HG03432 (cell line): ENCODE measurements at regions not wholly inside any gene's neighbourhood (a gene's known extent, or its start where the extent isn't known, plus 50 kb on each side); places are given as distances from the start of the nearest gene placed in this dataset.
A peak's percentile ranks its signal among the peaks of the same experiment; 100 is the strongest.

Experiments used
- ATAC-seq: cut with Tn5 transposase; IDR thresholded peaks from one replicate; pipeline ENCODE4 v1.9.1; 2021; ENCODE audit warnings: mild to moderate bottlenecking, moderate library complexity; ENCODE audit not compliant: unreplicated experiment

DNA sequence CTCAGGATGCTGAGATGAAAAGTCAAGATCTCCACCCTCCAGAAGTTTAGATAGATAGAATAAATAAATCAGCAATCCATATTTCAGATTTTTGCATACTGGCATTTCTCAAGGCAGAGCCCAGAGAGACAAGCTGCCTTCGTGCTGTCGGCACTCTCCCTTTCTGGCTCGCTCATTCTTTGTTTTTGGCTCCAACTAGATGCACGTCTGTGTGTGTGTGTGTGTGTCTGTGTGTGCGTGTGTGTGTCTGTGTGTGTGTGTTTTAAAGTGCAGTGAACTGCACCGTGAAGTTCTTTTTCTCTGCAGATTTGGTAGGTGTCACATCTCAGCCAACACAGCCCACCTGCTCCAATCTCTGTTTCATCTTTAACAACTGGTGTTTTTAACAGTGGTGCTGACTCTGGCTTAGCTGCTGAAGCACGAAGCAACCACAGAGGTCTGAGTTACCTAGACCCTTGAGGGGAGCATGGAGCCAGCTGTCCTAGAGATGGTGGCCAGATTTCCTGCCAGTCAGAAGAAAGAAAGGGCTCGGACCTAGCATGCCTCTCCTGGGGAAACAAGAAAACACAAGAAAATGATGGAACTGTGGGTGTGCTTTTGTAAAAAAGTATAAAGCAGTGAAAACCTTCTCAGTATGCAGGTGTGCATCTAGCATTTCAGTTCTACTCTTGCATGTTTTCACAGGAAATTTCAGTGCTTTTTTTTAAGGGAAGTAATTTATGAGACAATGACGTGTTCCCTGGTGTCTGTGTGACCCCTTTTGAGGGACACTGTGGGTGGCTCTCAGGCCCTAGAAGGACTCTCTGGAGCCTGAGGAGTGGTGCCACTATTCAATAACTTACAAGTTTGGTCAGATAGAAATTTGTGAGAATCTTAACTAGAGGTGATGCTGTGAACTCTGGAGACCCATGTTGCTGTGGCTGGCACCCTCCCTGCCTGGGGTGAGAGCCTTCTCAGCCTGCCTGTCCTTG, 364.3 kb downstream of the RNF144A start:
- ATAC-seq: peak; percentile 68

DNA sequence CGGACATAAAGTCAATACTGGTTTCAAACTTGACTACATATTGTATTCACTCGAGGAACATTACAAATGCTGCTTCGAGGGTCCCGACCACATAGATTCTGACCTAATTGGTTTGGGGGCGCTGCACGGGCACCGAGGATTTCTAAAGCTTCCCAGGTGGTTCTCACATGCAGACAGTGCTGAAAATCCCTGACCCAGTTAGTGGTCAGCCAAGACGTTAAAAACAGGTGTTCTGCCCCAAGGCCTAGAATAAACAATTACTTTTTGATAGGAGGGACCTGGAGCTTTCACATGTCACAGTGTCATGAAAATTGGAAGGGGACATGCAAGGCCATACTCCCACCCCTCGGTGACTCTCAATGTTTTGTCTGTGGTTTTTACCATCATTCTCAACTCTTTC, 368.9 kb downstream of the RNF144A start:
- no peak for ATAC-seq

DNA sequence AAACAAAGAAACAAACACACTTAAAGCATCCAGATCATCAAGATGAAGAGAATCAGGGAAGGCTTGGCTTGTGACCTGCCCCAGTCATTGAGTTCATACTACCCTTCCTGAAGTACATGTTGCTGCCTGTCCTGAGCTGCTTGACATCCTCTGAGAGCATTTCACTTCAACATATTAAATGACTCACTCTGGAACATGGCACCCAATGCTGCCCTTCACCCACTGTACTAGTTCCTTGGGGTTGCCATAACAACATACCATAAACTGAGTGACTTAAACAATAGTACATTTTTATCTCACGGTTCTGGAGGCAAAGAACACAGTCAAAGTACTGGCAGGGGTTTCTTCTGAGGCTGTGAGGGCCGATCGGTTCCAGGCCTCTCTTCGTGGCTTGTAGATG, 371.3 kb downstream of the RNF144A start:
- no peak for ATAC-seq

DNA sequence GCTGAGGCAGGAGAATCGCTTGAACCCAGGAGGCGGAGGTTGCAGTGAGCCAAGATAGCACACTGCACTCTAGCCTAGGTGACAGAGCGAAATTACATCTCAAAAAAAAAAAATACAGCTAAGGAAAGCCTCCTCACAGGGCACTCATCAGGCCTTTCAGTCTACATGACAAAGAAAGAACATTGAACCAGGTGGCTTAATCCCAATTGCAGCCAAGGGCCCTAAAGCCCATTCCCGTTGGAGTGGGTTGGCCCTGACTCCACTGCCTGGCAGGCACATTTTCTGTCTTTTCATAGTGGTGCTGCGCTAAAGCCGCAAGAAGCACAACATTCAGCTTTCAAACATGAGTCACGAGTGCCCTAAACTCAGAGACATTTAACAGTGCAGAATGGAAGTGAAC, 372.5 kb downstream of the RNF144A start:
- ATAC-seq: no peak

DNA sequence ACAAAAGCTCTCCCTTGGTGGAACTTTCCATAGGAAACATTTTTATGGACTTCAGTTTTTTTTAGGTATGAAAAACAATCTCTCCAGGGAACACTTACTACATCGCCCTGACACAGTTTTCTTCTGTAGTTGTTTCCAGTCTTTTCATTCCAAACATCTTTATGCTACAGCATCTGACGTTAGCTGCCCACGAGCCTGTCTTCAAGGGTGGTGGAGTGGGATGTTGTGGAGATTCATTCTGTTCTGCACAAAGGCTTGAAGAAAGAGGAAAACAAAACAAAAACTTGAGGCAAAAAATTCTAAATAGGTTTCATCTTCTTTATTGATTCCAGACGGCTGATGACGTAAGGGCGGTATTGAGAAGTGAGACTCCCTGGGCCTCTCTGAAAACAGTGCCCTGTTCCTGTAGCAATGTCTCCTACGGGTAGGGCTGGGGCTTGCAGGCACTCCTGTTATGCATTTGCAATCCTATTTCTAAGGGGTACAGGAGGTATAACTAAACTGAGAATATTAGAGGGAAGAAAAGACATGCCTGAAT, 375.0 kb downstream of the RNF144A start:
- no peak for ATAC-seq

DNA sequence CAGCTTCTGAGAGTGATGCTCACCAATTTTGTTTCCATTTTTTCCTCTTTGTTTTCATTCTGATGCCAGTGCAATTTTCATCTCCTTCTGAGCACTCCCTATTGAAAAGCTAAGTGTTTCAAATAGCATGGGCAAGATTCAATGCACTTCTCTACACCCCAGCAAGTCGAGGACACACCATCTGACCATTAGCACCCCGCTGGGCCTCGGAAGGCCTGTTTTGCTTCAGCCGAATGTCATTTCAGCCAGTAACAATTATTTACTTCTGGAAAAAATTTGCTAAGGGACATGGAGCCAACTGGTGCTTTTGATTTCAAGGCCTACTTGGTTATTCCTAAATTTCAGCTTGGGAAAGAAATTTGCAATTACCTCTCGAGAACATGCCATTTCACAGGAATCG, 392.4 kb downstream of the RNF144A start:
- ATAC-seq: no peak

DNA sequence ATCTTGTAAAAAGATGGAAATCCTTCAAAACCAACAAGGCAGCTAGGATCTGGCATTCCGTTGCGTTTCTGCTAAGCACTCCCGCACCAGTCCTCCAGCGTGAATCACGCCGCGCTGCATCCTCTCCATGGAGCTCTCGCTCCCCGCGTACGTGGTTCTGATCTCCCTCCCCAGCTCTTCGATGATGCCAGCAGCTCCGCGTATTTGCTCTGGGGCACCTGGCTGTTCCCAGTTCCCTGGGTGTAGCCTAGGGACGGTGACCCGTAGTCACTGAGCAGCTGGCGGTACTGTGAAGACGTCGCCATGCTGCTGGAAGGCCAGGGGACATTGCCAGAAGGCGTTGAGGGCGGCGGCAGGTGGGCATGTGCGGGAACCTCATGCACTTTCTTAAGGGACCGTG, 407.5 kb downstream of the RNF144A start:
- no peak for ATAC-seq

DNA sequence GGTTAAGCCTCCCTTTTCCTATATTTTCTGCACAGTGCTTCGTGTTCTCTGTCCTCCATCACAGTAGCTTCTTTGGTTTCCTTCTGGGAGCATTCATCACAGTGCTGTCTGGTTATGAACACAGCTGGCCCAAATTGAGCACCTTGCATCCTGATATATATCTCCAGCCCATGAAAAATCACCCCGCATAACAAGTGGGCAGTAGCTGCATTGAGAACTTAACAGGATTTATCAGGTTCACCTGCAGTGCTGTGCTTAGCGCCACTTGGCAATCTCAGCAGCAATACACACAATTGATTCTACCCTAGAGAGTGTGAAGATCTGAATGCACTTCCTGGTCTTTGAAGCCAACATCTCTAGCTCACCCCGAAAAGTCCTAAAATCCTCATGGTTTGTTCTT, 408.0 kb downstream of the RNF144A start:
- ATAC-seq: no peak

DNA sequence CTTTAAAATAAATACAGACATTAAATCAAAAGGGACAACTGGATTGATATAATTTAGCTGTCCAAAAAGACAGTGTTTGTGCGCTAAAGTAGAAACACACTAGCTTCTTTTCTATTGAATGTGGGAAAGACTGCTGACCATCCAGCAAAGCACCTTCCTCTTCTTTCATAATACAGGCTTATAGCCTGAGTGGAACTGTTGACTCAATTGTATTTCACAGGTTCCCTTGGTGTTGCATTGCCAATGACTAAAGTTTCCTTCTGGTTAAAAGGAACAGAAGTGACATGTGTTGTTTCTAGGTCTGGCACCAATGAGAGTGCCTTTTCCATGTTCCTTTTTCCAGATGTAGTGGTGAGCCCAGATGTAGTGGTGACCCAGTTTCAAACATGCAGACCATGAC, 412.3 kb downstream of the RNF144A start:
- ATAC-seq: no peak

DNA sequence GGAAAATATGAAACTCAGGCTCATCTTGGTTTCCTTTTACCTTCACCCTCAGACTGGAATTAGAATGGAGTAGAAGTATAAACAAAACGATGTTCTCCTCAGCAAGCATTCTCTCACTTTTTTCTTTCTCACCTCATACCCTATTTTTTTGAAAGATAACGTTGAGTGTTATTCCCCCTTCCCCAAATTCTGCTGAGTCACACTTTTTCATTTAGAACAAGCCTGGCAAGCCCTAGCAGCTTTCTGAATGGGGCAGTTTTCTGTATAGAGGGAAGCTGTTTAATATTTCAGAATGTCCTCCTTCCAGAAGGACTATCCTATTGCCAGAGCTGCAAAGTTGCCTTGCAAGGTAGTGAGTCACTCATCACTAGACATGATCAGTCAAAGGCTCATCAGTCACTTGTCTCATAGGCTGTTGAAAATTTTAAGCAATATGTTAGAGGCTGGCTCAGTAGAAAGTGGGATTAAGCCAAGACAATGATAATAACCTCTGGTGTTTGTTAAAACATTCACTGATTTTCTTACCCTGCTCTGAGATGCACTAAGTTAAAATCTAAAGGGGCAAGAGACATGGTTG, 416.1 kb downstream of the RNF144A start:
- ATAC-seq: no peak

DNA sequence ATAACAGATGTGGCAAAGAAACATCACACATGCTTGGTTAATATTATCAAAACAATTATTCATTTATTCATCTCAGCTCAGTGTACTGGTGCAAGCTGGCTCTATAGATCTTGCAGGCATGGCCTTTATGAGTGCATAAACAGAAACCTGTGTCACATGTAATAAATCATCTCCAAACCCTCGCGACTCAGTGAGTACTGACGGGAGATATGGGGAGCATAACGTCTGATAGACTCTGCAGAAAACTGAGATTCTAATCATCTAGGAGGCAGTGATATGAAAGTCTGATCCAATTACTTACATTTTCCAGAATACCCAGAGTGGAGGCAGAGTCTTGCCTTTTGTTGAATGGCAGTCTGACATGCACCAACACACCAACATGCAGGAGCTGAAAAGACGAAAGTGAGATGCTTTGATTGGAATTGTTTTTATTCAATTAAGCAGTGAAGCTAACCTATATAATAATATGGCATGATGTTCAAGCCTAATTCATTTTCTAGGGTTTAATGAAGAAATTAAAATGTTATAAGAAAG, 416.8 kb downstream of the RNF144A start:
- no peak for ATAC-seq

DNA sequence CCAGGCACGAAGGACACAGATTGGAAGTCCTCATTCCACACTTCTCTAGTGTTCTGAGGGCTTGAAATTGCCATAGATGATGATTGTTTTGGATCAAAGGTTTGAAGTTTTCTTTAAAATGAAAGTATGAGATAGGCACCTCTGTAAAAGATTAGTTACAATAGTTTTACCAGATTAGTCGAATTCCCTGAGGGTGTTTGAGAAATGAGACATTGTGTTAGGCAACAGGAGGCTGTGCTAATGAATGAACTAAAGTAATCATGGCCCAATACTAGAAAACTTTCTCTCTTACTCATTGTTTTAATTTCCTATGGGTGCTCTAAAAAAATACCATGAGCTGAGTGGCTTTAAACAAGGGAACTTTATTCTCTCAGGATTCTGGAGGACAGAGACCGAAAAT, 421.7 kb downstream of the RNF144A start:
- ATAC-seq: no peak

DNA sequence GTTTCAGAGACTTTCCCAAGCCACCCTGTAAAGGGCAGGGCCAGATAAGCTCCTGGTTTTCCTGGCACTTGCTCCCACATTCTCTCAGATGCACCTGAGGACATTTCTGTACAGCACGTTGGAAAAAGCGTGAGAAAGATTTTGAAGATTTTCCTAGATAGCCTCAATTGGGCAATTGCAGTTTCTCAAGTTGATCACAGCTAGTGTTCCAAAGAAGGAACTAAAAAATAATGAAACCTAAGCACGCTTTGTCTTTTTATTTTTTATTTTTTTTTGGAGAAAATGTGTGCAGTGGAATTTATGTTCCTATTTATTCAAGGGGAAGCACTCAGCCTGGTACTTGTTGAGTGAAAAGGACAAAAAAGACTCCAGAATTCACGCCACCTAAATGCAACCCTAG, 429.1 kb downstream of the RNF144A start:
- ATAC-seq: no peak

DNA sequence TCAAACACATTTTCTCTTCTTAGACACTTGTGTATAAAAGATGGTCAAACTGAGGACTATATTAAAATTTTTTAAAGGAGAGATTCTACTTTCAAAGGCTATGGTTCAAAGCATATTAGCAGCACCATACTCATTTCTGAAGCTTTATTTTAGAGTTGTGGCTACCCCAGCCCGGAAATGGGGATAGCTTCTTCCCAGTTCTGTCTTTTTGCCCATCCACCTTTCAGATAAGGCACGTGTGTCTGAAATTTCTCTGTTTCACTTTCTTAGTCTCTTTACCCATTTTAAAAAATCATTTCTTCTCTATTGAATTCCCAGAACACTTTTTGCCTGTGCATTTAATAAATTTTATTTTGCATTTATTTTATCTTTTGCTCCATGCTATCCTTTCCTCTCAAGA, 431.5 kb downstream of the RNF144A start:
- peak; percentile 59 for ATAC-seq

DNA sequence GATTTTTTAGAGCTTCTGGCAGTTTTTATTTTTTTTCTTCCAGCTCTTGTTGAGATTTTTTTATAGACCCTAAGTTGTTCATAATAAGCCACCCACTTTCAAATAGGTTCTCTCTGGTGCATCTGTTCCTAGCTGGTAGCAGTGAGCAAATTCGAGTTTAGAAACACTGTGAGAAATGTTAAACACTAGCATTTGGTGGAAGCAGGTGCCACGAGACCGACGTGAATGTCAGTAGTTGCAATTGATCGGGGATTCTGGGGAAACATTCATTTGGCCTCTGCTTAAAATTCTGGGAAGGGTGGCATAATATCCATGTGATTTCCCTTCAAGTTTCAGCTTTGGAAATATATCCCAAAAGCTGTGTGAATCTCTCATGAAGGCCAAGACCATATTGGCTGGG, 435.0 kb downstream of the RNF144A start:
- no peak for ATAC-seq

DNA sequence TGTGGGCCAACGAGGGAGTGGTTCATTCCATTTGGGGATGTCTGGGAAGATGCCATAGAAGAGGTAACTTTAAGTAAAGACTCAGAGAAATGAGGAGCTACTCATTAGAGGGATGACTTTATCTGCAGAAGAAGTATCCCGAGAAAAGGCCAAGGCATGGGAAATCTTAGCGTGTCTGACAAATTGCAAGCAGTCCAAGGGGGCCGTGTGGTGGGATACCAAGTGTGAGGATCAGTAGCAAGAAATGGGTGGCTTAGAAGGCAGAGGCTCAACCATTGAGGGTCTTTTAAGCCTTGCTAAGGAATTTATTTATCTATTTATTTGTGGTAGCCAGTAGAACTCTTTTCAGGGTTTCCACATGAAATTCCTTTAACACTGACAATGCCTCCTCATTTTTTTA, 436.4 kb downstream of the RNF144A start:
- no peak for ATAC-seq

DNA sequence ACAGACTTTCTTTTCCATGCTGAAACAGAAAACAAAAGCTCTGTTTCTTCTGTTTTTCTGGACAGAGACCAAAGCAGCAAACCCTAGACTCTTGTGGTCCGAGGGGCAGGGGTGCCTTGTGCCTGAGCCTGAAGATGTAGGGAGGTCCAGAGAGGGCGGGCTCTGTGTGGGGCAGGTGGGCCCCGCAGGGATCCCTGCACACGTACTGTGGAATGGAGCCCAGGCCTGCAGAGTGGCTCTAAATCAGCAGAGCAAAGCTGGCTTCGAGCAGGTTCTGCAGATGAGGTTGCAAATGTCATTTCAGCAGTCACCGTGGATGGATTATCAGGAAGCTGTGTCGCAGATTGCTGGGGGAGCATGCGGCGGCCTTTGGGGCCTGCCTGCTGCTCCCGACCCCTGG, 438.6 kb downstream of the RNF144A start:
- no peak for ATAC-seq

DNA sequence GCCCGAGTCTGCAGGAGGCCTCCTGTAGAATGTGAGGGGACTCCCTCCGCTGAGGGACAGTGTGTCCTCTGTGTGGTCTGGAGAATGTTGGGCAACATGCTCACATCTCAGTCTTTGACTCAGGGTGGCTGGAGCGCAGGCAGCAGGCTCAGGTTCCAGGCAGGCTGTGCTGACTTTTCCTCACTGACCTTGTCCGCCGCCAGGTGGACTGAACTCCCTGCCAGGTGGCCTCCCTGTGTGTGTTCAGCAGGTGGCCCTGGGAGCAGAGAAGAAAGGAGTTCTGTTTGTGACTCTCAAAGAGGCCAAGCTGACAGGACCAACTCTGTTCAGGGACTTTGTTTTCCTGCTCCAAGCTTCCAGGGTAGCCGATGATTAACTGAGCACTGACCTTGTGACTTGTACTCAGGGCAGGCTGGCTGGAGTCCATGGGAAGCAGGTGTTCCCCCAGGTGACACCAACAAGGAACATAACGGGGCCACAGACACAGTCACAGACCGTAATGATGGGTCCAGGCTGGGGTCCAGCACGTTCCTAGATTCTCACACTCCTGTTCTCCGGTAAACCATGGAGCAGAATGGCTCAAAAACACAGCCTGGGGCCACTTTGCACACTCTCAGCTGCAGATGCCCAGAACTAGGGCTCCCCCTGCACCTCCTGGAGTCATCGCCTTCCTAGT, 439.8 kb downstream of the RNF144A start:
- ATAC-seq: no peak

DNA sequence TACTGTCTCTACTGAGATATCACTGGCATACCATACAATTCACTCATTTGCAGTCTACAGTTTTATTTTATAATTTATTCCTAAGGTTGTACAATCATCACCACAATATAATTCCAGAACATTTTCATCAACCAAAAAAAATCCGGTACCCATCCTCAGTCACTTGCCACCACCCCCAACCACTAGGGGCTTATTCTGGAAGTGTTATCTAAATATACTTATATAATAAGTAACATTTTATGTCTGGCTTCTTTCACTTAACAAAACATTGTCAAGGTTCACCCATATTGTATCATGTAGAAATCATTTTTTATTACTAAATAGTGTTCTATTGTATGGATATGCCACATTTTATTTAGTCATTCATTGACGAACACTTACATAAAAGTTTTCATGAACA, 440.8 kb downstream of the RNF144A start:
- no peak for ATAC-seq

DNA sequence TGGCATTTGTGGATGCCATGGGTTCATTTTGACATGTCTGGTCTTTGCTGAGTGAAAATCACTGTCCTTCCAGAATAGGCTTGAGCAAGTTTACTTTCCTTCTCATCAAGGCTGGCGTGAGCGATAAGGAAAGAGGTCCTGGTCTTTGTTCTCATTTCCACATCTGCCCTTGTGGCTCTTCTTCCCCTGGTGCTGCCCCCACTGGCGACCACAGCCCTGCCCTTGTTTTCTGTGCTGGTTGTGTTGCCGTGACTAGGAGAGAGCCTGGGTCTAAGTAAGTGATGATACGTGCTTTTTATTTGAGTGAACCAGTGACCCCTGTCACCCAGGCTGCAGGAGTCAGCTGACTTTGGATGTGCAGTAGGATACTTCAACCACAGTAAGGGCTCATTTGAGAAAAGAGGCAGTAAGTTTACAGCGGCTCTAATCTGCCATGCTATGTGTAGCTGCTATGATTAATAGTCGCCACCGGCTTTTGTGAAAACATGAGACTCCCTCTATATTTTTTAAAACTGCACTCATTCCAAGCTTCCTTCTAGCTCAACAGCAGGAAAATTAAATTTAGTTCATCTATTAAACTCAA, 441.7 kb downstream of the RNF144A start:
- no peak for ATAC-seq

DNA sequence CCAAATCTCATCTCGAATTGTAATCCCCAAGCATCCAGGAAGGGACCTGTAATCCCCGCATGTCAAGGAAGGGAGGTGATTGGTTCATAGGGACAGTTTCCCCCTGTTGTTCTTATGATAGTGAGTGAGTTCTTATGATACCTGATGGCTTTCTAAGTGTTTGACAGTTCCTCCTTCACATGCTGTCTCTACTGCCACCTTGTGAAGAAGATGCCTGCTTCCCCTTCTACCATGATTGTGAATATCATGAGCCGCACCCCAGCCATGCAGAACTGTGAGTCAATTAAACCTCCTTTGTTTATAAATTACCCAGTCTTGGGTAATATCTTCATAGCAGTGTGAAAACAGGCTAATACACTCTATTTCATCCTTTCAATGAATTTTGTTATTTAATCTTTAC, 446.7 kb downstream of the RNF144A start:
- ATAC-seq: no peak
